Mammary epithelial cell (primary cell): ENCODE measurements at regions not wholly inside any gene's neighbourhood (a gene's known extent, or its start where the extent isn't known, plus 50 kb on each side); places are given as distances from the start of the nearest gene placed in this dataset.

Source experiments
- EZH2 ChIP-seq: IDR thresholded peaks from 2 replicates; pipeline ENCODE4 v1.6.1; 2012; ENCODE audit warnings: low read length, inconsistent platforms, borderline replicate concordance
- TF ChIP-seq, protein P1 (sequence below), 2 donors: IDR thresholded peaks in 1 of 2; conservative IDR thresholded peaks in 1 of 2; 2 replicates each; pipeline ENCODE4 v1.5.1; 2011 to 2012; ENCODE audit warnings: inconsistent platforms in 2 of 2, low read length in 2 of 2, mild to moderate bottlenecking in 2 of 2, control low read depth in 1 of 2, low read depth in 1 of 2; ENCODE audit not compliant: insufficient read depth in 1 of 2; ENCODE audit errors: extremely low read depth in 1 of 2

DNA sequence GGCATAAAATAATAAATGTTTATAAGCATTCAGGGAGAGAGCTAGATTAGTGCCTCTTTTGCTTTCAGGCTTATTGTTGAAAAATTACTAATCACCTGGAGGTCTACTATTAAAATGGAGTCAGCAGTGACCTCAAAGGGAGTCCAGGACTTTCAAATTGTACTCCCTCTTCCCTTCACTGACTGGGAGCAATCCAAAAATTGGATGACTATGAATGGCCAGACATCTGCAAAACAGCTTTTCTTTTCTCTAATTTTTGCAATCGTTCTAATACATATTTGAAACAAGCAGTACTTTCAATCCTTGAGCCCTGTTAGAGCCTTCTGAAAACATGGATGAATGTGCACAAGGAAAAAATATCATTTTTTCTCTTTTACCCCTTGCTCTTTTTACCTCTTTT, 461.8 kb downstream of the TMEM232 start:
- TF ChIP-seq, protein P1, sequence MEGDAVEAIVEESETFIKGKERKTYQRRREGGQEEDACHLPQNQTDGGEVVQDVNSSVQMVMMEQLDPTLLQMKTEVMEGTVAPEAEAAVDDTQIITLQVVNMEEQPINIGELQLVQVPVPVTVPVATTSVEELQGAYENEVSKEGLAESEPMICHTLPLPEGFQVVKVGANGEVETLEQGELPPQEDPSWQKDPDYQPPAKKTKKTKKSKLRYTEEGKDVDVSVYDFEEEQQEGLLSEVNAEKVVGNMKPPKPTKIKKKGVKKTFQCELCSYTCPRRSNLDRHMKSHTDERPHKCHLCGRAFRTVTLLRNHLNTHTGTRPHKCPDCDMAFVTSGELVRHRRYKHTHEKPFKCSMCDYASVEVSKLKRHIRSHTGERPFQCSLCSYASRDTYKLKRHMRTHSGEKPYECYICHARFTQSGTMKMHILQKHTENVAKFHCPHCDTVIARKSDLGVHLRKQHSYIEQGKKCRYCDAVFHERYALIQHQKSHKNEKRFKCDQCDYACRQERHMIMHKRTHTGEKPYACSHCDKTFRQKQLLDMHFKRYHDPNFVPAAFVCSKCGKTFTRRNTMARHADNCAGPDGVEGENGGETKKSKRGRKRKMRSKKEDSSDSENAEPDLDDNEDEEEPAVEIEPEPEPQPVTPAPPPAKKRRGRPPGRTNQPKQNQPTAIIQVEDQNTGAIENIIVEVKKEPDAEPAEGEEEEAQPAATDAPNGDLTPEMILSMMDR (conservative IDR thresholded peaks at IDR 0.05 in 1 of 2, IDR thresholded peaks at IDR 0.05 in 1 of 2; ENCODE audit: extremely low read depth in 1 of 2, insufficient read depth in 1 of 2, low read depth in 1 of 2, low read length in 2 of 2), result no peak
- TF ChIP-seq EZH2, result no peak
